OCI-LY7 (cell line): ENCODE measurements at regions not wholly inside any gene's neighbourhood (a gene's known extent, or its start where the extent isn't known, plus 50 kb on each side); places are given as distances from the start of the nearest gene placed in this dataset.

Experiments used
- BruUV-seq: library from RNA; stranded (reverse); fragments of 400-500 nt; replicated peaks from 2 replicates; lab custom pipeline; 2021; lab: Mats Ljungman, UMichigan
- CTCF ChIA-PET: fragments of 300-600 bp; sonication (Branson Sonifier 250); formaldehyde crosslinking; loops from one replicate; lab custom pipeline; 2022; ENCODE audit warnings: antibody characterized with exemption; ENCODE audit not compliant: unreplicated experiment; lab: Charles Lee
- POLR2A ChIA-PET: fragments of 300-600 bp; sonication (Branson Sonifier 250); formaldehyde crosslinking; loops from one replicate; lab custom pipeline; 2022; ENCODE audit warnings: antibody characterized with exemption; lab: Charles Lee
- DNase-seq: peaks from one replicate; pipeline ENCODE4 v3.0.0-alpha.2; 2015; ENCODE audit warnings: low spot score
- H2AFZ ChIP-seq: fragments of 200-600 bp; sonication (generic), shearing (Covaris generic); 2 replicates; pipeline ENCODE4 v1.6.1; 2014; ENCODE audit warnings: mild to moderate bottlenecking, antibody characterized with exemption, low read length, moderate library complexity
- H3K27ac ChIP-seq: fragments of 200-600 bp; sonication (generic); 2 replicates; pipeline ENCODE4 v1.5.1; 2014; ENCODE audit warnings: mixed run types, low read depth, mild to moderate bottlenecking, moderate library complexity, low read length, inconsistent platforms; ENCODE audit not compliant: poor library complexity, severe bottlenecking
- H3K36me3 ChIP-seq: fragments of 200-600 bp; sonication (generic); 2 replicates; pipeline ENCODE4 v1.6.1; 2014; ENCODE audit warnings: mild to moderate bottlenecking, antibody characterized with exemption, low read length, moderate library complexity, mixed read lengths; ENCODE audit not compliant: insufficient read depth
- H3K4me1 ChIP-seq: fragments of 200-600 bp; sonication (generic); 2 replicates; pipeline ENCODE4 v1.5.1; 2014; ENCODE audit warnings: mild to moderate bottlenecking, low read length; ENCODE audit not compliant: insufficient read depth, poor library complexity, severe bottlenecking
- H3K4me2 ChIP-seq: fragments of 200-600 bp; sonication (generic); 2 replicates; pipeline ENCODE4 v1.6.1; 2014; ENCODE audit warnings: mild to moderate bottlenecking, low read length
- H3K4me3 ChIP-seq: fragments of 200-600 bp; sonication (generic); 2 replicates; pipeline ENCODE4 v1.5.1; 2014; ENCODE audit warnings: mild to moderate bottlenecking, low read depth, low read length; ENCODE audit not compliant: poor library complexity, severe bottlenecking
- H3K79me2 ChIP-seq: fragments of 200-600 bp; sonication (generic); 2 replicates; pipeline ENCODE4 v1.6.1; 2016; ENCODE audit warnings: low read depth, mild to moderate bottlenecking, low read length, moderate library complexity, mixed read lengths; ENCODE audit not compliant: insufficient read depth
- H3K9me2 ChIP-seq: fragments of 200-600 bp; sonication (generic); 2 replicates; pipeline ENCODE4 v1.6.1; 2016; ENCODE audit warnings: mild to moderate bottlenecking, low read length, mixed read lengths; ENCODE audit not compliant: insufficient read depth
- H3K9me3 ChIP-seq: fragments of 200-600 bp; sonication (generic); 2 replicates; pipeline ENCODE4 v1.6.1; 2014; ENCODE audit warnings: mild to moderate bottlenecking, mixed run types, low read length, mixed read lengths
- H4K20me1 ChIP-seq: fragments of 200-600 bp; sonication (generic); 2 replicates; pipeline ENCODE4 v1.6.1; 2014; ENCODE audit warnings: mild to moderate bottlenecking, antibody characterized with exemption, low read length, moderate library complexity, mixed read lengths; ENCODE audit not compliant: insufficient read depth
- CTCF ChIP-seq: fragments of 200-600 bp; sonication (generic); conservative IDR thresholded peaks from 2 replicates; pipeline ENCODE4 v1.5.1; 2014; ENCODE audit warnings: mild to moderate bottlenecking, antibody characterized with exemption, low read length, moderate library complexity, mixed read lengths
- EZH2phosphoT487 ChIP-seq: fragments of 200-600 bp; sonication (generic); IDR thresholded peaks from 2 replicates; pipeline ENCODE4 v1.6.1; 2018; ENCODE audit warnings: low read depth, borderline replicate concordance, mild to moderate bottlenecking, mixed run types, antibody characterized with exemption, low read length, moderate library complexity, mixed read lengths
- intact Hi-C: fragments of 100-400 bp; cut with micrococcal nuclease; formaldehyde crosslinking; loops from one replicate; pipeline ENCODE4 v1.10.0; 2022; ENCODE audit not compliant: unreplicated experiment

GRCh38 chr3:103711670-103712069, 1276.9 kb downstream of the ZPLD1 start:
- Histone ChIP-seq H3K4me2 (no peak overlapping the region), H4K20me1 (no peaks in the 10 kb centered on the region), H3K4me1 (no peaks in the 10 kb centered on the region), H3K27ac (no peak overlapping the region), H3K79me2 (no peaks in the 10 kb centered on the region), H3K9me2 (no peaks in the 10 kb centered on the region; the same call in 1 of the 2 replicates), H3K36me3 (no peaks in the 10 kb centered on the region), H3K4me3 (no peak overlapping the region), H2AFZ (no peak overlapping the region), H3K9me3 (no peaks in the 10 kb centered on the region)
- POLR2A ChIA-PET = no interaction called here
- intact Hi-C loops = no loop called here
- no peak for DNase-seq
- TF ChIP-seq CTCF (no peak), EZH2phosphoT487 (no peak)
- CTCF ChIA-PET = no interaction called here
- BruUV-seq = no TSS peak

GRCh38 chr3:103712320-103713008, 1277.6 kb downstream of the ZPLD1 start:
- Histone ChIP-seq H3K9me3 (no peaks in the 10 kb centered on the region), H3K79me2 (no peaks in the 10 kb centered on the region), H2AFZ (no peak overlapping the region), H4K20me1 (no peaks in the 10 kb centered on the region), H3K4me1 (no peaks in the 10 kb centered on the region), H3K9me2 (no peaks in the 10 kb centered on the region; the same call in 1 of the 2 replicates), H3K4me3 (no peak overlapping the region), H3K4me2 (no peak overlapping the region), H3K36me3 (no peaks in the 10 kb centered on the region), H3K27ac (no peak overlapping the region)
- BruUV-seq = no TSS peak
- intact Hi-C loops = no loop called here
- TF ChIP-seq EZH2phosphoT487 (no peak), CTCF (no peak)
- CTCF ChIA-PET = no interaction called here
- POLR2A ChIA-PET = no interaction called here
- DNase-seq = no peak

- Histone ChIP-seq H3K4me1 (no peaks in the 10 kb centered on the region), H3K4me2 (no peak overlapping the region), H3K9me3 (no peaks in the 10 kb centered on the region), H3K79me2 (no peaks in the 10 kb centered on the region), H3K4me3 (no peak overlapping the region), H3K9me2 (no peaks in the 10 kb centered on the region), H3K36me3 (no peaks in the 10 kb centered on the region), H3K27ac (no peak overlapping the region), H2AFZ (no peak overlapping the region), H4K20me1 (no peaks in the 10 kb centered on the region)
- TF ChIP-seq CTCF (no peak), EZH2phosphoT487 (no peak)
- DNase-seq = no peak
- no TSS peak for BruUV-seq
- intact Hi-C loops = no loop called here
- ChIA-PET POLR2A (no interaction called here), CTCF (no interaction called here)
These were observed 1294.7 kb downstream of the ZPLD1 start for GRCh38 chr3:103729547-103729946.
